NCI-H146 treated with DMSO at 0.1 percent for 48 hours (cell line): ENCODE measurements at regions not wholly inside any gene's neighbourhood (a gene's known extent, or its start where the extent isn't known, plus 50 kb on each side); places are given as distances from the start of the nearest gene placed in this dataset.

Experiments
- DNase-seq: peaks from one replicate; lab custom pipeline; 2025; ENCODE audit not compliant: unreplicated experiment; lab: John Stamatoyannopoulos, UW

GRCh38 chr12:87930033-87930432 is 99.2 kb downstream of the C12orf50 start:
- no peak for DNase-seq

DNA sequence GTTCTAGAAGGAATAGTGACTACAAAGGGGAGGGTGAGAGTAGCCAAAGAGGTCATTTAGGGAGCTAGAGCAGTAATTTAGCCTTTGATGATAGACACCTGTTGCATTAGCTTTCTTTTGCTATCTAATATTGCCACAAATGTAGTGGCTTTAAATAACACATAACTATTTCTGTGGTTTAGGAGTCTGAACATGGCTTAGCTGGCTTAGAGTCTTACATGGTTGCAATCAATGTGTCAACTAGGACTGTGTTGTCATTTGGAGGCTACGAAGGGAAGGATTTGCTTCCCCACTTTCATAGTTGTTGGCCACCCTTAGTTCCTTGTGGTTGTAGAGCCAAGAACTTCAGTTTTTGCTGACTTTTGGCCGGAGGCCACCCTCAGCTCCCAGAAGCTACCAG is 99.9 kb downstream of the C12orf50 start:
- DNase-seq, result no peak

DNA sequence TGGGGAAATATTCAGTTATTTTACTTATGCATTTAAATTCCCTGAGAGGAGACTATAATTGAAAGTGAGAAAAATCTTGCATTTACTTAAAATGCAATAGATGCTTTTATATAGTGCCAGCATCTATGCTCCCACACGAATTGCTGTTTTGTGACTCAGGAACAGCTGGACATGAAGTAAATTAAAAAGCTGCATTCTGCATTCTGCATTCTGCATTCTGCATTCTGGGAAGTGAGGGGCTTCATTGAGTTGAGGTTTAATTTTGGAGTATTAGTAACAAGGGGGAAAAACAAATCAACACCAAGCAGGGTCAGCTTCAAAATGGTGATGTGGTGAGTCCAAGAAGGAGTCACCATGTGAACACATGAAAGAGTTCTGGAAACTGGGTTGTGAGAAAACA is 101.2 kb downstream of the C12orf50 start:
- no peak for DNase-seq

DNA sequence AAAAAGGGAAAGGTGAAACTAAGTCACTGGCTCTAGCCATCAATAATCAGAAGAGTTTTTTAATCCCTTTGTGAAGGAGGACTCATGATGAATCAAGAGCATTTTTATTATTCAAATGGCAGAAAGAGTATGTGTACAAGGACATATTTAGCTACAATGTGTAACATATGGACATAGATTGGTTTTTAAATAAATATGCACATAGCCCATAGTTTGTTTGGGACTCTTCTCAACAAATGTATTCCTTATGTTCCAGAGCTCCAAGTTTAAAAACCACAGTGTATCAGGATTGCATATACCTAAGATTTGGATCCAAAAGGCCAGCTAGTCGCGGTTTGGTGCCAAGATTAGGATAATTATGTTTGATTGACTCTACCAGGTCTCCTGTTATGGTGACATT is 104.2 kb downstream of the C12orf50 start:
- DNase-seq, result no peak

- no peak for DNase-seq
Observed at GRCh38 chr12:87924149-87924548, 105.1 kb downstream of the C12orf50 start.

- DNase-seq, result no peak
Observed at GRCh38 chr12:87923361-87923760, 105.8 kb downstream of the C12orf50 start.

- DNase-seq, result no peak
Observed at GRCh38 chr12:87922736-87923135, 106.5 kb downstream of the C12orf50 start.

DNA sequence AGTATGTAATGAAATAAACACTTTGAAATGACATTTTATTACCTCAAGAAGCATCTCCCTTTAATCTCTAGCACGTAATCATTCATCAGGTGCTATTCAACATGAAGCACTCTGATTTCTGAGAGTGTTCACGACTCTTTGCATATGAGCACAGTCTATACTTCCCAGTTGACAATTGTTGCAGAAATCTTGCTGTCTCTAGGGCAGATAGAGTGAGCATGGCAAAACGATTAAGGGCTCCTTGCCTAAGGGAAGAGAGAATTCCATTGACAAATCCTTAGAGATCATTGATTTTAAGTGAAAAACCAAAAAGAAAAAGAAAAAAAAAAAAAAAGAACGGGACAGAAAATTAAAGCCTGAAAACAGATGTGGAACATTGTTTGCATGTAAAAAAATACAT is 107.6 kb downstream of the C12orf50 start:
- DNase-seq, result no peak

DNA sequence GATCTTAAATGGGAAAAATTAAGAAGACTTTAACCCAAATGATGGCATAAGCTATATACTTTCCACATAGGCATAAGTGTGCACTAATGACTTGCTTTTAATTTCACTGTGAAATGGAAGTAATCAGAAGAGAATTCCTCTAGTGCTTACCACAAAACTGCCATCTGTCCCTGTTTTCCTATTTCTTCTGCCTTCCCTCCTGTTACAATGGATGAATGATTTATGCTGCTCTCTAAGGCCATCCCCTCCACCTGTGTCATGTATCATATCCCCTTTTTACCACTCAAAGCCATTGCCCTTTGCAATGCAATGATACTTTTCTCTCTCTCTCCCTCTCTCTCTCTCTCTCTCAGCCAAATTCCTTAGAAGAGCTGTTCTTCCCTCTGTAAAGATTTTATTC is 109.1 kb downstream of the C12orf50 start:
- DNase-seq, result no peak

- no peak for DNase-seq
Observed at GRCh38 chr12:87901457-87901856, 127.7 kb downstream of the C12orf50 start.

- DNase-seq, result no peak
Observed at GRCh38 chr12:87897662-87898061, 131.5 kb downstream of the C12orf50 start.

- DNase-seq, result no peak
Observed at GRCh38 chr12:87883806-87884205, 145.4 kb downstream of the C12orf50 start.

- no peak for DNase-seq
Observed at GRCh38 chr12:87879141-87879540, 150.1 kb downstream of the C12orf50 start.

GRCh38 chr12:87870493-87871460 is 158.4 kb downstream of the C12orf50 start:
- DNase-seq, result no peak

GRCh38 chr12:87870061-87870460 is 159.1 kb downstream of the C12orf50 start:
- no peak for DNase-seq

- DNase-seq, result no peak
Observed at GRCh38 chr12:87866578-87867292, 162.5 kb downstream of the C12orf50 start.

GRCh38 chr12:87861791-87862190 is 167.4 kb downstream of the C12orf50 start:
- DNase-seq, result no peak

DNA sequence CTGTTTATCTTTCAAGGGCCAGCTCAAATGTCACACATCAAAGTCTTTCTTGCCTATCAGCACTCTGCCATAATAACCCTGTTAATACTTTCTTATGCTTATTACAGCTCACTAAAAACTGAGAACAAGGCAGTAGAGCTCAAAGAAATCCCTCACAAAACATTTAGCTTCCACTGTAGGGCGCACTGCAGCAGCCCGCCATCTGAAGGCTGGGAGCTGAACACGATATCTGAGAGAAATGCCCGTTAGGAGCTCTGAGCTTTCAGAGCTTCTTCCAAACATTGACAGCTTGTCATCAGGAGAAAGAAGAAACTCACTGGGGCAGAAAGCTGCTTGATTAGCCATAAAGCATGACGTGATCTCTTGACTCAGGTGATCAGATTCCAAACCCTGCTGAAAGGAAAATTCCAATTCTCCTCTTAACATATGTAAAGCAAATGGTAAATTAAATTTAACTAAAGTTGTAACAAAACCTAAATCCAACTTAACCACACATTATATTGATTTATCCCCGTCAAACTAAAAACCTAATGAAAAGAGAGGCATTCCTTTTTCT is 175.7 kb downstream of the C12orf50 start:
- no peak for DNase-seq

GRCh38 chr12:87849074-87849473 is 180.1 kb downstream of the C12orf50 start:
- DNase-seq, result no peak

GRCh38 chr12:87848248-87848868 is 180.8 kb downstream of the C12orf50 start:
- peak; percentile 67 for DNase-seq

DNA sequence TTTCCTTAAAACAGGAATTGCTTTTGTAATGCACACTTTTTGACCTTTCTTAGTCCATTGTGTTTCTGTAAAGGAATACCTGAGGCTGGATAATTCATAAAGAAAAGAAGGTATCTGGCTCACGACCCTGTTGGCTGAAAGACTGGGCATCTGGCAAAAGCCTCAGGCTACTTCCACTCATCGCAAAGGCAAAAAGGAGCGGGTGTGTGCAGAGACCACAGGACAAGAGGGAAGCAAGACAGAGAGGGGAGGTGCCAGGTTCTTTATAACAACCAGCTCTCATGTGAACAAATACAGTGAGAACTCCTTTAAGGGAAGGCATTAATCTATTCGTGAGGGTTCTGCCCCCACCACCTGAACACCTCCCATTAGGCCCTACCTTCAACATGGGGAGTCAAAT is 182.1 kb downstream of the C12orf50 start:
- DNase-seq, result no peak
